HEK293 (cell line): ENCODE measurements at regions not wholly inside any gene's neighbourhood (a gene's known extent, or its start where the extent isn't known, plus 50 kb on each side); places are given as distances from the start of the nearest gene placed in this dataset.
"Not testable (repeated sequence)": the region's sequence is repeated elsewhere in the genome, so short reads cannot be mapped to it uniquely, and the experiment has no call there.

Experiments
- CTCF ChIA-PET: fragments of 350-600 bp; formaldehyde crosslinking; extraction: SDS; loops from one replicate; lab custom pipeline; 2021; ENCODE audit warnings: antibody characterized with exemption; lab: Yijun Ruan, JAX
- POLR2A ChIA-PET: fragments of 300-600 bp; formaldehyde crosslinking; extraction: SDS; loops from one replicate; lab custom pipeline; 2020; ENCODE audit warnings: antibody characterized with exemption, inconsistent platforms; lab: Yijun Ruan, JAX
- H3K27ac ChIP-seq: fragments of 200-500 bp; sonication (Bioruptor generic); 2 replicates; pipeline ENCODE4 v1.5.1; 2014; ENCODE audit warnings: low read depth, low read length, control low read depth, inconsistent platforms; ENCODE audit errors: extremely low read depth
- H3K36me3 ChIP-seq, 2 experiments: fragments of 200-500 bp in 1 of 2; sonication (Bioruptor generic) in 1 of 2; 1 replicate in 1 of 2; 2 replicates in 1 of 2; pipeline ENCODE4 v1.5.1; 2014 to 2017; ENCODE audit warnings: inconsistent platforms in 2 of 2, low read length in 2 of 2; ENCODE audit not compliant: control insufficient read depth in 2 of 2, insufficient read depth in 1 of 2
- H3K4me1 ChIP-seq: fragments of 200-500 bp; sonication (Bioruptor generic); 2 replicates; pipeline ENCODE4 v1.5.1; 2014; ENCODE audit warnings: mild to moderate bottlenecking, low read length, inconsistent platforms; ENCODE audit not compliant: control insufficient read depth, insufficient read depth
- H3K4me3 ChIP-seq: 2 replicates; pipeline ENCODE4 v1.5.1; 2011; ENCODE audit warnings: low read depth, mild to moderate bottlenecking, control low read depth, low read length, moderate library complexity
- H3K9me3 ChIP-seq: fragments of 200-500 bp; sonication (Bioruptor generic); 2 replicates; pipeline ENCODE4 v1.5.1; 2014; ENCODE audit warnings: low read depth, low read length, inconsistent platforms; ENCODE audit not compliant: control insufficient read depth, insufficient read depth
- AEBP2 ChIP-seq: fragments of 450-650 bp; formaldehyde crosslinking; IDR thresholded peaks from 2 replicates; pipeline ENCODE4 v1.5.1; 2016; ENCODE audit warnings: missing biosample characterization, missing genetic modification characterization, borderline replicate concordance
- CTCF ChIP-seq: fragments of 450-650 bp; formaldehyde crosslinking; IDR thresholded peaks from 2 replicates; pipeline ENCODE4 v1.5.1; 2016; ENCODE audit warnings: missing biosample characterization, missing genetic modification characterization
- HOXA7 ChIP-seq: sonication (generic); formaldehyde crosslinking; IDR thresholded peaks from 2 replicates; pipeline ENCODE4 v1.8.1; 2022; ENCODE audit warnings: missing genetic modification reagents, borderline replicate concordance
- MYNN ChIP-seq: fragments of 450-650 bp; formaldehyde crosslinking; IDR thresholded peaks from 2 replicates; pipeline ENCODE4 v1.5.1; 2016; ENCODE audit warnings: missing biosample characterization, missing genetic modification characterization, borderline replicate concordance
- SETDB1 ChIP-seq: IDR thresholded peaks from one replicate; pipeline ENCODE4 v1.6.1; 2017; ENCODE audit warnings: mild to moderate bottlenecking, low read length, moderate library complexity, mixed read lengths; ENCODE audit not compliant: insufficient read length
- SP7 ChIP-seq: fragments of 450-650 bp; formaldehyde crosslinking; IDR thresholded peaks from 2 replicates; pipeline ENCODE4 v1.5.1; 2016; ENCODE audit warnings: missing biosample characterization, missing genetic modification characterization
- ZNF138 ChIP-seq: fragments of 450-650 bp; formaldehyde crosslinking; IDR thresholded peaks from 2 replicates; pipeline ENCODE4 v1.5.1; 2016; ENCODE audit warnings: missing biosample characterization, missing genetic modification characterization, borderline replicate concordance
- ZNF146 ChIP-seq: fragments of 450-650 bp; formaldehyde crosslinking; IDR thresholded peaks from 2 replicates; pipeline ENCODE4 v1.5.1; 2016; ENCODE audit warnings: missing biosample characterization, missing genetic modification characterization
- ZNF202 ChIP-seq: fragments of 450-650 bp; formaldehyde crosslinking; IDR thresholded peaks from 2 replicates; pipeline ENCODE4 v1.5.1; 2016; ENCODE audit warnings: missing biosample characterization, missing genetic modification characterization, borderline replicate concordance
- ZNF248 ChIP-seq: fragments of 450-650 bp; formaldehyde crosslinking; IDR thresholded peaks from 2 replicates; pipeline ENCODE4 v1.5.1; 2017; ENCODE audit warnings: missing biosample characterization, missing genetic modification characterization
- ZNF274 ChIP-seq, 2 experiments: fragments of 200-500 bp in 1 of 2; fragments of 450-650 bp in 1 of 2; sonication (Bioruptor generic) in 1 of 2; formaldehyde crosslinking in 1 of 2; IDR thresholded peaks; 2 replicates each; pipeline versions ENCODE4 v1.5.1 to v1.6.1; 2014 to 2016; ENCODE audit warnings: borderline replicate concordance in 1 of 2, inconsistent platforms in 1 of 2, low read length in 1 of 2, missing biosample characterization in 1 of 2, missing genetic modification characterization in 1 of 2
- ZNF280C ChIP-seq: fragments of 450-650 bp; formaldehyde crosslinking; IDR thresholded peaks from 2 replicates; pipeline ENCODE4 v1.5.1; 2016; ENCODE audit warnings: missing biosample characterization, missing genetic modification characterization
- ZNF335 ChIP-seq: fragments of 450-650 bp; formaldehyde crosslinking; conservative IDR thresholded peaks from 2 replicates; pipeline ENCODE4 v1.5.1; 2016; ENCODE audit warnings: missing biosample characterization, missing genetic modification characterization
- ZNF521 ChIP-seq: fragments of 450-650 bp; formaldehyde crosslinking; IDR thresholded peaks from 2 replicates; pipeline ENCODE4 v1.5.1; 2017; ENCODE audit warnings: missing biosample characterization, mild to moderate bottlenecking, missing genetic modification characterization
- ZNF580 ChIP-seq: fragments of 450-650 bp; formaldehyde crosslinking; IDR thresholded peaks from 2 replicates; pipeline ENCODE4 v1.5.1; 2016; ENCODE audit warnings: missing biosample characterization, missing genetic modification characterization
- ZNF596 ChIP-seq: fragments of 450-650 bp; IDR thresholded peaks from 2 replicates; pipeline ENCODE4 v1.5.0; 2018; ENCODE audit warnings: missing biosample characterization, mild to moderate bottlenecking, missing genetic modification characterization, moderate library complexity
- ZNF621 ChIP-seq: fragments of 450-650 bp; formaldehyde crosslinking; IDR thresholded peaks from 2 replicates; pipeline ENCODE4 v1.5.1; 2017; ENCODE audit warnings: missing biosample characterization, missing genetic modification characterization
- TF ChIP-seq, protein P1 (sequence below): fragments of 450-650 bp; formaldehyde crosslinking; IDR thresholded peaks from 2 replicates; pipeline ENCODE4 v1.5.1; 2016; ENCODE audit warnings: missing biosample characterization, missing genetic modification characterization
- TF ChIP-seq, protein P2 (sequence below): fragments of 450-650 bp; formaldehyde crosslinking; IDR thresholded peaks from 2 replicates; pipeline ENCODE4 v1.5.1; 2016; ENCODE audit warnings: missing biosample characterization, missing genetic modification characterization

- ChIA-PET CTCF (no interaction called here), POLR2A (no interaction called here)
- no peak for TF ChIP-seq ZNF248 (tag by site-specific recombination)
- TF ChIP-seq CTCF: no peak
- TF ChIP-seq HOXA7: no peak
- TF ChIP-seq SP7 (tag by site-specific recombination): no peak
- TF ChIP-seq ZNF202 (tag by site-specific recombination): no peak
Observed at GRCh38 chr6:115524821-115525220, 535.9 kb downstream of the FRK start.

DNA sequence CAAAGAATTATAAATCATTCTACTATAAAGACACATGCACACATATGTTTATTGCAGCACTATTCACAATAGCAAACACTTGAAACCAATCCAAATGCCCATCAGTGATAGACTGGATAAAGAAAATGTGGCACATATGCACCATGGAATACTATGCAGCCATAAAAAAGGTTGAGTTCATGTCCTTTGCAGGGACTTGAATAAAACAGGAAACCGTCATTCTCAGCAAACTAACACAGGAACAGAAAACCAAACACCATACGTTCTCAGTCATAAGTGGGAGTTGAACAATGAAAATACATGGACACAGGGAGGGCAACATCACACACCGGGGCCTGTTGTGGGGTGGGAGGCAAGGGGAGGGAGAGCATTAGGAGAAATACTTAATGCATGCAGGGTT lies 538.9 kb downstream of the FRK start:
- H3K27ac ChIP-seq, POLR2A ChIA-PET, H3K9me3 ChIP-seq, H3K4me1 ChIP-seq, H3K4me3 ChIP-seq, CTCF ChIA-PET, H3K36me3 ChIP-seq: not testable (repeated sequence)
- TF ChIP-seq, protein P1, sequence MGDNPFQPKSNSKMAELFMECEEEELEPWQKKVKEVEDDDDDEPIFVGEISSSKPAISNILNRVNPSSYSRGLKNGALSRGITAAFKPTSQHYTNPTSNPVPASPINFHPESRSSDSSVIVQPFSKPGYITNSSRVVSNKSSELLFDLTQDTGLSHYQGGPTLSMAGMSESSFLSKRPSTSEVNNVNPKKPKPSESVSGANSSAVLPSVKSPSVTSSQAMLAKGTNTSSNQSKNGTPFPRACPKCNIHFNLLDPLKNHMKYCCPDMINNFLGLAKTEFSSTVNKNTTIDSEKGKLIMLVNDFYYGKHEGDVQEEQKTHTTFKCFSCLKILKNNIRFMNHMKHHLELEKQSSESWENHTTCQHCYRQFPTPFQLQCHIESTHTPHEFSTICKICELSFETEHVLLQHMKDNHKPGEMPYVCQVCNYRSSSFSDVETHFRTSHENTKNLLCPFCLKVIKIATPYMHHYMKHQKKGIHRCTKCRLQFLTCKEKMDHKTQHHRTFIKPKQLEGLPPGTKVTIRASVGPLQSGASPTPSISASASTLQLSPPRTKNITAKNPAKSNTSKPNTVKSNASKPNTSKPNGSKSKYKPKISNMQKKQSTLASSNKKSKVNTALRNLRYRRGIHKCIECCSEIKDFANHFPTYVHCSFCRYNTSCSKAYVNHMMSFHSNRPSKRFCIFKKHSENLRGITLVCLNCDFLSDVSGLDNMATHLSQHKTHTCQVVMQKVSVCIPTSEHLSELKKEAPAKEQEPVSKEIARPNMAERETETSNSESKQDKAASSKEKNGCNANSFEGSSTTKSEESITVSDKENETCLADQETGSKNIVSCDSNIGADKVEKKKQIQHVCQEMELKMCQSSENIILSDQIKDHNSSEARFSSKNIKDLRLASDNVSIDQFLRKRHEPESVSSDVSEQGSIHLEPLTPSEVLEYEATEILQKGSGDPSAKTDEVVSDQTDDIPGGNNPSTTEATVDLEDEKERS (tag by site-specific recombination): 0 out of 2 replicates have a peak, but pooled peaks have one; percentile 47
- peak; percentile 57 for TF ChIP-seq ZNF146 (tag by site-specific recombination)
- TF ChIP-seq ZNF580: peak; percentile 94

More at GRCh38 chr6:115524821-115525220, 535.9 kb downstream of the FRK start:
- Histone ChIP-seq H3K9me3 (no peaks in the 10 kb centered on the region), H3K27ac (no peak overlapping the region), H3K36me3 (no peaks in the 10 kb centered on the region), H3K4me1 (no peaks in the 10 kb centered on the region), H3K4me3 (no peak overlapping the region)

GRCh38 chr6:115514656-115515055 lies 546.0 kb downstream of the FRK start:
- ChIA-PET CTCF (no interaction called here), POLR2A (no interaction called here)
- Histone ChIP-seq H3K4me3 (no peak overlapping the region), H3K9me3 (no peaks in the 10 kb centered on the region), H3K27ac (no peak overlapping the region), H3K4me1 (no peaks in the 10 kb centered on the region), H3K36me3 (no peaks in the 10 kb centered on the region)
- TF ChIP-seq ZNF138 (tag by site-specific recombination) (no peak), MYNN (tag by site-specific recombination) (no peak), ZNF621 (tag by site-specific recombination) (no peak), ZNF335 (tag by site-specific recombination) (no peak), ZNF596 (tag by site-specific recombination) (no peak), ZNF274 (IDR thresholded peaks at IDR 0.05; ENCODE audit: low read length) (no peak), ZNF274 (tag by site-specific recombination; IDR thresholded peaks at IDR 0.05; ENCODE audit: borderline replicate concordance) (no peak), AEBP2 (tag by site-specific recombination) (no peak), ZNF280C (tag by site-specific recombination) (no peak), SETDB1 (no peak), ZNF521 (tag by site-specific recombination) (no peak)
- TF ChIP-seq, protein P2, sequence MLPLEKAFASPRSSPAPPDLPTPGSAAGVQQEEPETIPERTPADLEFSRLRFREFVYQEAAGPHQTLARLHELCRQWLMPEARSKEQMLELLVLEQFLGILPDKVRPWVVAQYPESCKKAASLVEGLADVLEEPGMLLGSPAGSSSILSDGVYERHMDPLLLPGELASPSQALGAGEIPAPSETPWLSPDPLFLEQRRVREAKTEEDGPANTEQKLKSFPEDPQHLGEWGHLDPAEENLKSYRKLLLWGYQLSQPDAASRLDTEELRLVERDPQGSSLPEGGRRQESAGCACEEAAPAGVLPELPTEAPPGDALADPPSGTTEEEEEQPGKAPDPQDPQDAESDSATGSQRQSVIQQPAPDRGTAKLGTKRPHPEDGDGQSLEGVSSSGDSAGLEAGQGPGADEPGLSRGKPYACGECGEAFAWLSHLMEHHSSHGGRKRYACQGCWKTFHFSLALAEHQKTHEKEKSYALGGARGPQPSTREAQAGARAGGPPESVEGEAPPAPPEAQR (tag by site-specific recombination): no peak
